ENCODE measurements at regions not wholly inside any gene's neighbourhood (a gene's known extent, or its start where the extent isn't known, plus 50 kb on each side); places are given as distances from the start of the nearest gene placed in this dataset.

- H3K9me3 ChIP-seq = no peaks in the 10 kb centered on the region
- no peaks in the 10 kb centered on the region for H3F3A ChIP-seq (replicated peaks; ENCODE audit: insufficient read depth)
- H3K27me3 ChIP-seq (ENCODE audit: insufficient read depth) = no peaks in the 10 kb centered on the region
- H3K9ac ChIP-seq = no peak overlapping the region
- no peak for TF ChIP-seq ZBTB33 (IDR thresholded peaks at IDR 0.05; ENCODE audit: borderline replicate concordance, low read depth)
- ChIA-PET POLR2A (no interaction called here), CTCF (no interaction called here)
- no peak overlapping the region; a peak in 1 of 4 replicates for H3K27ac ChIP-seq (ENCODE audit: low read depth in 2 of 2, low read length in 1 of 2)
- no peaks in the 10 kb centered on the region for H3K9me2 ChIP-seq
- H3K4me1 ChIP-seq (ENCODE audit: control insufficient read depth in 1 of 2, insufficient read depth in 2 of 2, low read depth in 1 of 2, low read length in 1 of 2) = no peaks in the 10 kb centered on the region; a peak in 1 of 4 replicates
- no peak overlapping the region for H2AFZ ChIP-seq (ENCODE audit: low read depth)
- H3K4me3 ChIP-seq (ENCODE audit: low read depth in 2 of 2, low read length in 1 of 2) = no peak overlapping the region
- no peaks in the 10 kb centered on the region for H3K79me2 ChIP-seq (ENCODE audit: insufficient read depth)
- H3K36me3 ChIP-seq (replicated peaks in 1 of 2; ENCODE audit: control insufficient read depth in 1 of 2, insufficient read depth in 2 of 2, low read length in 1 of 2) = no peaks in the 10 kb centered on the region
- H4K20me1 ChIP-seq (ENCODE audit: insufficient read depth) = no peaks in the 10 kb centered on the region
- no peak for DNase-seq
- 45% methylated on average over 1 of the region's 1 CpG for WGBS (ENCODE audit: low lambda C conversion rate)
- no peak overlapping the region for H3K4me2 ChIP-seq
Observed at GRCh38 chr18:26792661-26793060, 72.8 kb downstream of the AQP4 start.

- Histone ChIP-seq H4K20me1 (ENCODE audit: insufficient read depth) (no peaks in the 10 kb centered on the region), H3F3A (replicated peaks; ENCODE audit: insufficient read depth) (no peaks in the 10 kb centered on the region), H3K9ac (no peak overlapping the region), H3K4me2 (no peak overlapping the region), H2AFZ (ENCODE audit: low read depth) (no peak overlapping the region), H3K4me1 (ENCODE audit: control insufficient read depth in 1 of 2, insufficient read depth in 2 of 2, low read depth in 1 of 2, low read length in 1 of 2) (no peaks in the 10 kb centered on the region; a peak in 1 of 4 replicates), H3K27ac (ENCODE audit: low read depth in 2 of 2, low read length in 1 of 2) (no peak overlapping the region), H3K36me3 (replicated peaks in 1 of 2; ENCODE audit: control insufficient read depth in 1 of 2, insufficient read depth in 2 of 2, low read length in 1 of 2) (no peaks in the 10 kb centered on the region), H3K9me2 (no peaks in the 10 kb centered on the region), H3K79me2 (ENCODE audit: insufficient read depth) (no peaks in the 10 kb centered on the region), H3K27me3 (ENCODE audit: insufficient read depth) (no peaks in the 10 kb centered on the region), H3K9me3 (no peaks in the 10 kb centered on the region), H3K4me3 (ENCODE audit: low read depth in 2 of 2, low read length in 1 of 2) (no peak overlapping the region)
- no peak for DNase-seq
- TF ChIP-seq NRF1 (IDR thresholded peaks at IDR 0.05; ENCODE audit: low read depth, low read length) (no peak), GATA2 (CRISPR knock-in tag; IDR thresholded peaks at IDR 0.05) (no peak), EZH2phosphoT487 (IDR thresholded peaks at IDR 0.05; ENCODE audit: borderline replicate concordance, low read depth) (no peak), PBX3 (IDR thresholded peaks at IDR 0.05) (no peak), ZBTB33 (IDR thresholded peaks at IDR 0.05; ENCODE audit: borderline replicate concordance, low read depth) (no peak), YY1 (IDR thresholded peaks at IDR 0.05; ENCODE audit: low read depth) (no peak)
- ChIA-PET CTCF (interaction anchor here (1.0 kb wide), 1 partner anchor 13 kb away, joined by 3 read pairs; no protein-coding TSS in a partner anchor), POLR2A (interaction anchor here (0.7 kb wide), 1 partner anchor 46 kb away, joined by 3 read pairs; no protein-coding TSS in a partner anchor)
Observed at GRCh38 chr18:26791676-26792075, 73.8 kb downstream of the AQP4 start.

Measured in SK-N-SH (cell line).